ENCODE measurements at regions not wholly inside any gene's neighbourhood (a gene's known extent, or its start where the extent isn't known, plus 50 kb on each side); places are given as distances from the start of the nearest gene placed in this dataset.

DNA sequence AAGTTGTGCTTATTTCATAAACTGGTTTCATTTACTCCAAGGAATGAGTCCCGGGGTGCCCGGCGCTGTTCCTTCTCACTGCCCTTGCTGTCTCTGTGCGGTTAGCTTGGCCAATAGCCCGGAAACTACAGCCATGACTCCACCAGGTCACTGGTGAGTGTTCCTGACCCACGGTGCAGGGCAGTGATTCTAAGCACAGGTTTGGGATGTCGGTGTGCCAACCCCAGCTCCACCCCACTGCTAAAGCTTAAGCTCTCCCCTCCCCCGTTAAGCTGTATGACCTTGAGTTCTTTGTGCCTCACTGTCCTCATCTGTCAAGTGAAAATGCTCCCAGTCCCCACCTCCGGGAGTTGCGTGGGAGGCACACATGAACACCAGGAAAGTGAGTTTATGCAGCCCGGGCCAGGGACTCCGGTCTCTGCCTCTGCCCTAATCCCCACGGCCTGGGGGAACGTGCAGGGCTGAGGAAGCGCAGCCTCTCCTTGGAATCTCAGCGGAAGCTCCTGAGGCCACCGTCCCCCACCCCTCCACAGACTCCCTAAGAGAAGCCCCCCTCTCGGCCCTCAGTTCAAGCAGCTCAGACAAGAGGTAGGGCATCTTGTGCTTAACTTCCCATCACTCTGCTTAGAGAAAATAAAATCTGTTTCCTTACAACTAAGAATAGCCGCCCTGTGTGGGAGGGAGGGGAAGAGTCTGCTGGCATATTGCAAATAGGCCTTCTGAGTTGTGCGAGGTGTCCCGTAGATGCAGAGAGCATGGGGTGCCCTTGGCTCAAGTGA, 92.0 kb upstream of the RAI14 start:
- H3K4me1 ChIP-seq (ENCODE audit: insufficient read depth, insufficient read length) = peaks cover 2% of the 10 kb centered on the region
- H3K9ac ChIP-seq (ENCODE audit: insufficient read length, low read depth) = no peak overlapping the region
- no peaks in the 10 kb centered on the region for H3K27me3 ChIP-seq (ENCODE audit: insufficient read depth, insufficient read length)
- TF ChIP-seq YY1 (IDR thresholded peaks at IDR 0.05; ENCODE audit: insufficient read depth, insufficient read length) (no peak), ZNF274 (IDR thresholded peaks at IDR 0.05; ENCODE audit: low read depth, low read length) (no peak), SUZ12 (IDR thresholded peaks at IDR 0.05; ENCODE audit: extremely low read depth, insufficient read depth, insufficient read length) (no peak)
- no peaks in the 10 kb centered on the region for H3K36me3 ChIP-seq (ENCODE audit: insufficient read depth, insufficient read length, low read length)
- no peaks in the 10 kb centered on the region for H3K9me3 ChIP-seq (ENCODE audit: insufficient read depth, low read length)
- DNase-seq (ENCODE audit: low read depth, low spot score) = no peak
- H3K4me3 ChIP-seq (ENCODE audit: insufficient read length, low read depth) = no peak overlapping the region

DNA sequence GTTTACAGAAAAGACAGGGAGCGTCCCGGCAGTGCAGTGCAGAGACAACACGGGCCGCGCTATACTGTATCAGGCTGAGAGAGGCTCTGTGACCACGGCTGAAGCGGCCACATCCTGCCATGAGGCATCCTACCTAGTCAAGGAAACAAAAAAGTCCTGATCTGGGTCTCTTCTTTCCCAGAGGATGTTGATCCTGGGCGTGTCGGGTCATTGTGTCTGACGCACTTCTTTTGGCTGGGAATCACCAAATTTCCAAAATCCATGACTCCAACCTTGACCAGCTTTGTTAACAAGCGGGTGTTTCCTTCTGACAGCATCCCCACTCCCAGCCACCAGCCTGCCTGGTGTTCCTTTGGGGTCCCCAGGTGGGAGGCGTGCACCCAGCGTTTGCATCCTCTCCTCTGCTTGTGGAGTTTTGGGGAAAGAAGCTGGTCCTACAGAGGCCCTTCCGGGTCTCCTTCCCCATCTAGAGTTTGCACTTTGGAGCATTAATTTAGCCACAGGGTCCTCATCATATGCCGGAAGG, 91.4 kb upstream of the RAI14 start:
- no peaks in the 10 kb centered on the region for H3K27me3 ChIP-seq (ENCODE audit: insufficient read depth, insufficient read length)
- H3K36me3 ChIP-seq (ENCODE audit: insufficient read depth, insufficient read length, low read length) = no peaks in the 10 kb centered on the region
- H3K4me3 ChIP-seq (ENCODE audit: insufficient read length, low read depth) = no peak overlapping the region
- H3K9me3 ChIP-seq (ENCODE audit: insufficient read depth, low read length) = no peaks in the 10 kb centered on the region
- TF ChIP-seq ZNF274 (IDR thresholded peaks at IDR 0.05; ENCODE audit: low read depth, low read length) = no peak
- no peak for TF ChIP-seq YY1 (IDR thresholded peaks at IDR 0.05; ENCODE audit: insufficient read depth, insufficient read length)
- TF ChIP-seq SUZ12 (IDR thresholded peaks at IDR 0.05; ENCODE audit: extremely low read depth, insufficient read depth, insufficient read length) = no peak
- no peak overlapping the region for H3K9ac ChIP-seq (ENCODE audit: insufficient read length, low read depth)
- DNase-seq (ENCODE audit: low read depth, low spot score) = no peak
- peaks cover 2% of the 10 kb centered on the region for H3K4me1 ChIP-seq (ENCODE audit: insufficient read depth, insufficient read length)

DNA sequence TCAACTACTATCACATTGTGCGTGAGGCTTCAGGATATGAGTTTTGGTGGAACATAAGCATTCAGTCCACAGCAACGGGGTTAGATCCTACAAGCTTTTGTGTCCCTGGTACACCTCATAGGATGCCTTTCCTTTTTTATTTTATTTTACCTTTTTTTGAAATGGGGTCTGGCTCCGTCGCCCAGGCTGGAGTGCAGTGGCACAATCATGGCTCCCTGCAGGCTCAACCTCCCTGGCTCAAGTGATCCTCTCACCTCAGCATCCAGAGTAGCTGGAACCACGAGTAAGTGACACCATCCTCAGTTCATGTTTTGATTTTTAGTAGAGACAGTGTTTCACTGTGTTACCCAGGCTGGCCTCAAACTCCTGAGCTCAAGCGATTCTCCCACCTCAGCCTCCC, 86.0 kb upstream of the RAI14 start:
- H3K9ac ChIP-seq (ENCODE audit: insufficient read length, low read depth) = no peak overlapping the region
- H3K4me3 ChIP-seq (ENCODE audit: insufficient read length, low read depth) = no peak overlapping the region
- no peaks in the 10 kb centered on the region for H3K27me3 ChIP-seq (ENCODE audit: insufficient read depth, insufficient read length)
- H3K36me3 ChIP-seq (ENCODE audit: insufficient read depth, insufficient read length, low read length) = no peaks in the 10 kb centered on the region
- H3K9me3 ChIP-seq (ENCODE audit: insufficient read depth, low read length) = no peaks in the 10 kb centered on the region
- no peaks in the 10 kb centered on the region for H3K4me1 ChIP-seq (ENCODE audit: insufficient read depth, insufficient read length)
- DNase-seq (ENCODE audit: low read depth, low spot score) = no peak
- TF ChIP-seq SUZ12 (IDR thresholded peaks at IDR 0.05; ENCODE audit: extremely low read depth, insufficient read depth, insufficient read length) (no peak), ZNF274 (IDR thresholded peaks at IDR 0.05; ENCODE audit: low read depth, low read length) (no peak), YY1 (IDR thresholded peaks at IDR 0.05; ENCODE audit: insufficient read depth, insufficient read length) (no peak)

DNA sequence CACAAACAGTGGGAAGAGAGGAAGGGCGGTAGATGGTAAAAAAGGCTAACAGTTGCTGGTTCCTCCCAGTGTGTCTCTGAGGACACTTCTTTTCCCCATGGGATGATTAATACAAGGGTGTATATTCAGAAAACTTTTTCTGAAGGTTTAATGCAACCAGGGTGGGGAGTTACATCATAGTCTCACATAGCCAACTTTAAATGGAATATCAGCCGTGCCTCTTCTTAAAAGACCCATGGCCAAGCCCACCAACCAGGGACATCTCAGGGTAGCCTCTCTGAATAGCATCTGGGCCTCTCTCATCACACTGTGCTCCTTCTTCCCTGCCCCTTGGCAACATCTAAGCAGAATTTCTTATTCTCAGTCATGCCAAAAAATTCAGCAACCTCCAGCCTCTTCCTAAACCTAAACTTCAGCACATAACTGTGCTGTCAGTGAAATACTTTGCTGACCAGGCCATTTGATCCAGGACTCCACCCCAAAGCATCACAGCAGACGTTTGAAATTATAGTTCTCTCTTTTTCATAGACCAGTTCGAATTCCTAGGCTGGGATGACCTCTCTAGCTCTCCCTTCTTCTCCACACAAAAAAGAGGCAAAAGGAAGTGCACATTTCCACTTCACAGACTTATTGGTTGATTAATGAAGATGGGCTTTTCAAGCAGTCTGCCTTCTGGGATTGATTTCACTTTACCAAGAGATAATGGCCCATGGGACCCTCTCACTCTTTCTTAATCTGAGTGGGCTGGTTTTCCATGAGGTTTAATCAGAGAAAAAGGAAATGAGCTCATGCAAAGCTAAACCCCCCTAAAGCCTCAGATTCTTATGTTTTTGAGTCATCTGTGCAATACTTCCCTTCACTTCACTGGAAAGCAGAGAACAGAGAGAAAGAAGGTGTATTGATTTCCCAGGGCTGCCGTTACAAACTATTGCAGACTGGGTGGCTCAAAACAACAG, 85.1 kb upstream of the RAI14 start:
- DNase-seq (ENCODE audit: low read depth, low spot score) = no peak
- H3K27me3 ChIP-seq (ENCODE audit: insufficient read depth, insufficient read length) = no peaks in the 10 kb centered on the region
- no peak overlapping the region for H3K9ac ChIP-seq (ENCODE audit: insufficient read length, low read depth)
- TF ChIP-seq YY1 (IDR thresholded peaks at IDR 0.05; ENCODE audit: insufficient read depth, insufficient read length) (no peak), SUZ12 (IDR thresholded peaks at IDR 0.05; ENCODE audit: extremely low read depth, insufficient read depth, insufficient read length) (no peak), ZNF274 (IDR thresholded peaks at IDR 0.05; ENCODE audit: low read depth, low read length) (no peak)
- no peaks in the 10 kb centered on the region for H3K4me1 ChIP-seq (ENCODE audit: insufficient read depth, insufficient read length)
- H3K36me3 ChIP-seq (ENCODE audit: insufficient read depth, insufficient read length, low read length) = no peaks in the 10 kb centered on the region
- no peak overlapping the region for H3K4me3 ChIP-seq (ENCODE audit: insufficient read length, low read depth)
- H3K9me3 ChIP-seq (ENCODE audit: insufficient read depth, low read length) = no peaks in the 10 kb centered on the region

DNA sequence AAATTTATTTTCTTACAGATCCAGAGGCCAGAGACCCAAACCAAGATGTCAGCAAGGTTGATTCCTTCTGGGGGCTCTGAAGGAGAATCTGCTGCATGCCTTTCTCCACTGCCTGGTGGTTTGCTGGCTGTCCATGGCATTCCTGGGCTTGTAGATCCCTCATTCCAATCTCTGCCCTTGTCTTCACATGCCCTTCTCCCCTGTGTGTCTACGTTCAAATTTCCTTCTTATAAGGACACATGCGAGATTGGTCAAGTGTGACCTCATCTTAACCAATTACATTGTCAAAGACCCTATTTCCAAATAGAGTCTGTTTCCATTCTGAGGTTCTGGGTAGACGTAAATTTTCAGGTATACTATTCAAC, 84.5 kb upstream of the RAI14 start:
- H3K9ac ChIP-seq (ENCODE audit: insufficient read length, low read depth) = no peak overlapping the region
- H3K36me3 ChIP-seq (ENCODE audit: insufficient read depth, insufficient read length, low read length) = no peaks in the 10 kb centered on the region
- no peaks in the 10 kb centered on the region for H3K27me3 ChIP-seq (ENCODE audit: insufficient read depth, insufficient read length)
- H3K4me3 ChIP-seq (ENCODE audit: insufficient read length, low read depth) = no peak overlapping the region
- TF ChIP-seq ZNF274 (IDR thresholded peaks at IDR 0.05; ENCODE audit: low read depth, low read length) (no peak), SUZ12 (IDR thresholded peaks at IDR 0.05; ENCODE audit: extremely low read depth, insufficient read depth, insufficient read length) (no peak), YY1 (IDR thresholded peaks at IDR 0.05; ENCODE audit: insufficient read depth, insufficient read length) (no peak)
- no peak for DNase-seq (ENCODE audit: low read depth, low spot score)
- H3K9me3 ChIP-seq (ENCODE audit: insufficient read depth, low read length) = no peaks in the 10 kb centered on the region
- no peaks in the 10 kb centered on the region for H3K4me1 ChIP-seq (ENCODE audit: insufficient read depth, insufficient read length)

DNA sequence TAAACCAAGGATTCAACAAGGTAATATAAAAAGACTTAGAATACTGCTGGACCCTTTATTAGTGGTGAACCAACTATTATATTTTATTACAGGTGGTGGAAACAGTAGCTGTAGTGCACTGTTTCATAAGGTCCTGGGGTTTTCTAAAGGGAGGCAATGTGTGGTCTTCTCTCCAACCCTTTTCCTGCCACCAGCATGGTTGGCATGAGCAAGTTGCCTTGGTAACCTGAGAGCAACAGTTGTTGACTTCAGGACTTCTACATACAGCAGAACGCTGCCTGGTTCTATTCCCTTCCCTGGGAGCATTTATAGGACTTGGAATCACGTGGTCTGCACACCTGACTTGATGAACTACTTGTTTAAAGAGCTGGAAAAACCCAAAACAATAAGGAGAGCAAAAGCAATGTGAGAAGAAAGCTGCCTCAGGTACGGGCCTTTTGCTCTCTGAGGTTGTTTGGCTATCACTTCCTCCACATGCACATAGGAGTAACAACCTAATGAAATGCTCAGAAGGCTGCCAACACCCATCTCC, 81.1 kb upstream of the RAI14 start:
- Histone ChIP-seq H3K27me3 (ENCODE audit: insufficient read depth, insufficient read length) (no peaks in the 10 kb centered on the region), H3K4me3 (ENCODE audit: insufficient read length, low read depth) (no peak overlapping the region), H3K9me3 (ENCODE audit: insufficient read depth, low read length) (peaks cover 10% of the 10 kb centered on the region; the same call in 1 of the 2 replicates), H3K4me1 (ENCODE audit: insufficient read depth, insufficient read length) (no peaks in the 10 kb centered on the region), H3K36me3 (ENCODE audit: insufficient read depth, insufficient read length, low read length) (no peaks in the 10 kb centered on the region), H3K9ac (ENCODE audit: insufficient read length, low read depth) (no peak overlapping the region)
- no peak for DNase-seq (ENCODE audit: low read depth, low spot score)
- TF ChIP-seq SUZ12 (IDR thresholded peaks at IDR 0.05; ENCODE audit: extremely low read depth, insufficient read depth, insufficient read length) (no peak), YY1 (IDR thresholded peaks at IDR 0.05; ENCODE audit: insufficient read depth, insufficient read length) (no peak), ZNF274 (IDR thresholded peaks at IDR 0.05; ENCODE audit: low read depth, low read length) (no peak)

Data from NT2/D1 (cell line).